Activated naive CD8-positive, alpha-beta T cell treated with anti-CD3 and anti-CD28 coated beads, Interleukin-2, amount 10 ng/mL, durations not matched to agents 7 days and 5 days (primary cell): ENCODE measurements at regions not wholly inside any gene's neighbourhood (a gene's known extent, or its start where the extent isn't known, plus 50 kb on each side); places are given as distances from the start of the nearest gene placed in this dataset.
"Not testable (repeated sequence)": the region's sequence is repeated elsewhere in the genome, so short reads cannot be mapped to it uniquely, and the experiment has no call there.

Source experiments
- ATAC-seq: fragments of 150-1000 bp; cut with Tn5 transposase; one replicate; pipeline ENCODE4 v1.10.0; 2021; ENCODE audit warnings: low read depth, moderate library complexity
- POLR2A ChIA-PET: fragments of 350-600 bp; sonication (Branson Sonifier 250); formaldehyde crosslinking; loops from one replicate; lab custom pipeline; 2021; ENCODE audit warnings: antibody characterized with exemption; lab: Charles Lee
- DNase-seq: peaks from one replicate; pipeline ENCODE4 v3.0.0; 2021
- H3K27ac Mint-ChIP-seq: one replicate; pipeline ENCODE4 v1.8.0; 2022; ENCODE audit warnings: mild to moderate bottlenecking, mixed read lengths
- H3K27me3 Mint-ChIP-seq: one replicate; pipeline ENCODE4 v1.8.0; 2022; ENCODE audit warnings: mild to moderate bottlenecking, moderate library complexity, mixed read lengths
- H3K36me3 Mint-ChIP-seq: one replicate; pipeline ENCODE4 v1.8.0; 2021; ENCODE audit warnings: mild to moderate bottlenecking, mixed read lengths
- H3K4me1 Mint-ChIP-seq: one replicate; pipeline ENCODE4 v1.8.0; 2021; ENCODE audit warnings: mixed read lengths
- H3K4me3 Mint-ChIP-seq: one replicate; pipeline ENCODE4 v1.8.0; 2022; ENCODE audit warnings: mild to moderate bottlenecking, moderate library complexity, mixed read lengths
- H3K9me3 Mint-ChIP-seq: one replicate; pipeline ENCODE4 v1.8.0; 2021; ENCODE audit warnings: mixed read lengths

GRCh38 chr6:85749236-85749635 lies 106.5 kb upstream of the SYNCRIP start:
- ATAC-seq (no peak), DNase-seq (no peak)
- no peak overlapping the region for H3K4me3 Mint-ChIP-seq
- H3K36me3 Mint-ChIP-seq: no peaks in the 10 kb centered on the region
- peaks cover 20% of the 10 kb centered on the region for H3K27me3 Mint-ChIP-seq
- H3K9me3 Mint-ChIP-seq: peaks cover 1% of the 10 kb centered on the region
- no peak overlapping the region for H3K27ac Mint-ChIP-seq
- POLR2A ChIA-PET: no interaction called here
- no peaks in the 10 kb centered on the region for H3K4me1 Mint-ChIP-seq

- H3K27me3 Mint-ChIP-seq: peaks cover 10% of the 10 kb centered on the region
- H3K4me3 Mint-ChIP-seq: no peak overlapping the region
- DNase-seq: no peak
- no peaks in the 10 kb centered on the region for H3K4me1 Mint-ChIP-seq
- H3K9me3 Mint-ChIP-seq: peaks cover 1% of the 10 kb centered on the region
- H3K36me3 Mint-ChIP-seq: no peaks in the 10 kb centered on the region
- no peak overlapping the region for H3K27ac Mint-ChIP-seq
- ATAC-seq: no peak
- POLR2A ChIA-PET: no interaction called here
Measured at GRCh38 chr6:85747666-85748065, 105.0 kb upstream of the SYNCRIP start.

- no peak overlapping the region for H3K4me3 Mint-ChIP-seq
- no peak overlapping the region for H3K27ac Mint-ChIP-seq
- no peak for ATAC-seq
- H3K9me3 Mint-ChIP-seq: peaks cover 1% of the 10 kb centered on the region
- peaks cover 10% of the 10 kb centered on the region for H3K27me3 Mint-ChIP-seq
- POLR2A ChIA-PET: no interaction called here
- no peak for DNase-seq
- no peaks in the 10 kb centered on the region for H3K4me1 Mint-ChIP-seq
- H3K36me3 Mint-ChIP-seq: no peaks in the 10 kb centered on the region
Measured at GRCh38 chr6:85747093-85747492, 104.4 kb upstream of the SYNCRIP start.

- H3K27ac Mint-ChIP-seq: no peak overlapping the region
- H3K9me3 Mint-ChIP-seq: peaks cover 1% of the 10 kb centered on the region
- DNase-seq (no peak), ATAC-seq (no peak)
- no peaks in the 10 kb centered on the region for H3K4me1 Mint-ChIP-seq
- no peak overlapping the region for H3K4me3 Mint-ChIP-seq
- POLR2A ChIA-PET: no interaction called here
- no peaks in the 10 kb centered on the region for H3K36me3 Mint-ChIP-seq
- H3K27me3 Mint-ChIP-seq: peaks cover 4% of the 10 kb centered on the region
Measured at GRCh38 chr6:85744433-85744970, 101.8 kb upstream of the SYNCRIP start.

- Mint-ChIP-seq H3K9me3 (peaks cover 7% of the 10 kb centered on the region), H3K27me3 (peaks cover 2% of the 10 kb centered on the region), H3K36me3 (no peaks in the 10 kb centered on the region), H3K27ac (no peak overlapping the region), H3K4me1 (no peaks in the 10 kb centered on the region), H3K4me3 (no peak overlapping the region)
- POLR2A ChIA-PET: no interaction called here
- DNase-seq (no peak), ATAC-seq (no peak)
Measured at GRCh38 chr6:85726206-85726605, 83.5 kb upstream of the SYNCRIP start.

GRCh38 chr6:85715797-85716196 lies 73.1 kb upstream of the SYNCRIP start:
- POLR2A ChIA-PET: no interaction called here
- peaks cover 2% of the 10 kb centered on the region for H3K27me3 Mint-ChIP-seq
- peaks cover 3% of the 10 kb centered on the region for H3K9me3 Mint-ChIP-seq
- H3K27ac Mint-ChIP-seq: no peak overlapping the region
- peaks cover 2% of the 10 kb centered on the region for H3K4me1 Mint-ChIP-seq
- DNase-seq: no peak
- ATAC-seq: no peak
- H3K4me3 Mint-ChIP-seq: no peak overlapping the region
- H3K36me3 Mint-ChIP-seq: peaks cover 1% of the 10 kb centered on the region

GRCh38 chr6:85714893-85715530 lies 72.3 kb upstream of the SYNCRIP start:
- Mint-ChIP-seq H3K4me3 (no peak overlapping the region), H3K27me3 (peaks cover 4% of the 10 kb centered on the region), H3K36me3 (no peaks in the 10 kb centered on the region), H3K27ac (no peak overlapping the region), H3K4me1 (no peaks in the 10 kb centered on the region), H3K9me3 (peaks cover 6% of the 10 kb centered on the region)
- POLR2A ChIA-PET: no interaction called here
- DNase-seq: no peak
- ATAC-seq: no peak

- ATAC-seq: no peak
- Mint-ChIP-seq H3K4me1 (no peaks in the 10 kb centered on the region), H3K27ac (no peak overlapping the region)
Measured at GRCh38 chr6:85712346-85712745, 69.7 kb upstream of the SYNCRIP start.

GRCh38 chr6:85707515-85708145 lies 64.9 kb upstream of the SYNCRIP start:
- DNase-seq, POLR2A ChIA-PET, H3K27ac Mint-ChIP-seq, ATAC-seq, H3K9me3 Mint-ChIP-seq, H3K4me1 Mint-ChIP-seq, H3K4me3 Mint-ChIP-seq, H3K36me3 Mint-ChIP-seq: not testable (repeated sequence)
- peaks cover 10% of the 10 kb centered on the region for H3K27me3 Mint-ChIP-seq

More at GRCh38 chr6:85712346-85712745, 69.7 kb upstream of the SYNCRIP start:
- Mint-ChIP-seq H3K9me3 (peaks cover 9% of the 10 kb centered on the region), H3K36me3 (no peaks in the 10 kb centered on the region), H3K4me3 (no peak overlapping the region), H3K27me3 (peaks cover 10% of the 10 kb centered on the region)
- POLR2A ChIA-PET: no interaction called here
- DNase-seq: no peak

- Mint-ChIP-seq H3K4me1 (no peaks in the 10 kb centered on the region), H3K9me3 (peaks cover 5% of the 10 kb centered on the region), H3K4me3 (no peak overlapping the region), H3K27me3 (peaks cover 9% of the 10 kb centered on the region), H3K36me3 (no peaks in the 10 kb centered on the region), H3K27ac (no peak overlapping the region)
- POLR2A ChIA-PET: no interaction called here
- no peak for DNase-seq
- no peak for ATAC-seq
Measured at GRCh38 chr6:85706272-85706671, 63.6 kb upstream of the SYNCRIP start.

- H3K36me3 Mint-ChIP-seq: no peaks in the 10 kb centered on the region
Measured at GRCh38 chr6:85705220-85705619, 62.5 kb upstream of the SYNCRIP start.

GRCh38 chr6:85703406-85703805 lies 60.7 kb upstream of the SYNCRIP start:
- H3K27ac Mint-ChIP-seq: no peak overlapping the region
- peaks cover 5% of the 10 kb centered on the region for H3K27me3 Mint-ChIP-seq
- no peak for DNase-seq
- no peak for ATAC-seq
- POLR2A ChIA-PET: no interaction called here
- no peaks in the 10 kb centered on the region for H3K9me3 Mint-ChIP-seq
- H3K4me3 Mint-ChIP-seq: no peak overlapping the region
- H3K36me3 Mint-ChIP-seq: no peaks in the 10 kb centered on the region
- no peaks in the 10 kb centered on the region for H3K4me1 Mint-ChIP-seq

More at GRCh38 chr6:85705220-85705619, 62.5 kb upstream of the SYNCRIP start:
- no peak overlapping the region for H3K27ac Mint-ChIP-seq
- H3K27me3 Mint-ChIP-seq: peaks cover 7% of the 10 kb centered on the region
- POLR2A ChIA-PET: no interaction called here
- DNase-seq (no peak), ATAC-seq (no peak)
- H3K4me1 Mint-ChIP-seq: no peaks in the 10 kb centered on the region
- peaks cover 4% of the 10 kb centered on the region for H3K9me3 Mint-ChIP-seq
- H3K4me3 Mint-ChIP-seq: no peak overlapping the region
